OCI-LY3 (cell line): ENCODE measurements at regions not wholly inside any gene's neighbourhood (a gene's known extent, or its start where the extent isn't known, plus 50 kb on each side); places are given as distances from the start of the nearest gene placed in this dataset.

Source experiments
- H2AFZ ChIP-seq: fragments of 200-600, 300-600 bp; shearing (Covaris generic); 2 replicates; pipeline ENCODE4 v1.6.0; 2014; ENCODE audit warnings: antibody characterized with exemption, low read depth, low read length
- H3K27ac ChIP-seq: fragments of 200-600, 300-600 bp; sonication (generic); 2 replicates; pipeline ENCODE4 v1.5.1; 2014; ENCODE audit warnings: mild to moderate bottlenecking, low read length, moderate library complexity, mixed read lengths
- H3K27me3 ChIP-seq: fragments of 200-600, 300-600 bp; sonication (generic); 2 replicates; pipeline ENCODE4 v1.6.1; 2014; ENCODE audit warnings: low read depth, low read length, mixed read lengths
- H3K36me3 ChIP-seq: fragments of 200-600, 300-600 bp; sonication (generic); replicated peaks from 2 replicates; pipeline ENCODE3; 2014; ENCODE audit warnings: low read depth, low read length, mixed read lengths
- H3K4me1 ChIP-seq: fragments of 300-600, 200-600 bp; sonication (generic); 2 replicates; pipeline ENCODE4 v1.6.1; 2014; ENCODE audit warnings: low read length, mixed read lengths
- H3K4me2 ChIP-seq: fragments of 200-600, 300-600 bp; sonication (generic); 2 replicates; pipeline ENCODE4 v1.6.1; 2014; ENCODE audit warnings: low read length, mixed read lengths
- H3K4me3 ChIP-seq: fragments of 300-600, 200-600 bp; sonication (generic); 2 replicates; pipeline ENCODE4 v1.5.1; 2014; ENCODE audit warnings: antibody characterized with exemption, mild to moderate bottlenecking, low read length, moderate library complexity
- H3K79me2 ChIP-seq: fragments of 300-600, 200-600 bp; shearing (Covaris generic); 2 replicates; pipeline ENCODE4 v1.6.1; 2014; ENCODE audit warnings: mild to moderate bottlenecking, low read length, mixed read lengths
- H3K9ac ChIP-seq: fragments of 300-600, 200-600 bp; shearing (Covaris generic); 2 replicates; pipeline ENCODE4 v1.6.0; 2014; ENCODE audit warnings: mild to moderate bottlenecking, low read length, moderate library complexity
- H3K9me3 ChIP-seq: fragments of 200-600, 300-600 bp; shearing (Covaris generic); 2 replicates; pipeline ENCODE4 v1.6.1; 2014; ENCODE audit warnings: low read length, mixed read lengths; ENCODE audit not compliant: insufficient read depth
- H4K20me1 ChIP-seq: fragments of 200-600, 300-600 bp; sonication (generic); 2 replicates; pipeline ENCODE4 v1.6.1; 2016; ENCODE audit warnings: low read length, mixed read lengths; ENCODE audit not compliant: insufficient read depth
- CTCF ChIP-seq: fragments of 200-600, 300-600 bp; sonication (generic); IDR thresholded peaks from 2 replicates; pipeline ENCODE4 v1.5.1; 2014; ENCODE audit warnings: antibody characterized with exemption, low read length, low read depth
- EZH2phosphoT487 ChIP-seq: fragments of 200-600 bp; shearing (Covaris generic); IDR thresholded peaks from 2 replicates; pipeline ENCODE4 v1.6.1; 2018; ENCODE audit warnings: antibody characterized with exemption, mixed run types, low read depth

GRCh38 chr6:141208101-141208500 lies 924.6 kb upstream of the GJE1 start:
- H3K27ac ChIP-seq = no peak overlapping the region
- no peaks in the 10 kb centered on the region for H3K4me1 ChIP-seq
- no peak for TF ChIP-seq CTCF
- TF ChIP-seq EZH2phosphoT487 = no peak
- H4K20me1 ChIP-seq = no peaks in the 10 kb centered on the region
- no peaks in the 10 kb centered on the region for H3K9me3 ChIP-seq
- no peak overlapping the region for H3K9ac ChIP-seq
- H3K4me2 ChIP-seq = no peak overlapping the region
- no peak overlapping the region for H3K4me3 ChIP-seq
- no peaks in the 10 kb centered on the region for H3K36me3 ChIP-seq
- H3K79me2 ChIP-seq = no peaks in the 10 kb centered on the region
- no peak overlapping the region for H2AFZ ChIP-seq
- no peaks in the 10 kb centered on the region for H3K27me3 ChIP-seq

GRCh38 chr6:141203902-141204575 lies 928.7 kb upstream of the GJE1 start:
- no peaks in the 10 kb centered on the region for H3K36me3 ChIP-seq
- no peak overlapping the region for H3K4me2 ChIP-seq
- no peak overlapping the region for H3K9ac ChIP-seq
- H3K27ac ChIP-seq = no peak overlapping the region
- no peaks in the 10 kb centered on the region for H3K79me2 ChIP-seq
- H3K4me3 ChIP-seq = no peak overlapping the region
- H3K27me3 ChIP-seq = no peaks in the 10 kb centered on the region
- no peaks in the 10 kb centered on the region for H3K9me3 ChIP-seq
- no peaks in the 10 kb centered on the region for H4K20me1 ChIP-seq
- no peak overlapping the region for H2AFZ ChIP-seq
- no peaks in the 10 kb centered on the region for H3K4me1 ChIP-seq
- TF ChIP-seq EZH2phosphoT487 (no peak), CTCF (no peak)

DNA sequence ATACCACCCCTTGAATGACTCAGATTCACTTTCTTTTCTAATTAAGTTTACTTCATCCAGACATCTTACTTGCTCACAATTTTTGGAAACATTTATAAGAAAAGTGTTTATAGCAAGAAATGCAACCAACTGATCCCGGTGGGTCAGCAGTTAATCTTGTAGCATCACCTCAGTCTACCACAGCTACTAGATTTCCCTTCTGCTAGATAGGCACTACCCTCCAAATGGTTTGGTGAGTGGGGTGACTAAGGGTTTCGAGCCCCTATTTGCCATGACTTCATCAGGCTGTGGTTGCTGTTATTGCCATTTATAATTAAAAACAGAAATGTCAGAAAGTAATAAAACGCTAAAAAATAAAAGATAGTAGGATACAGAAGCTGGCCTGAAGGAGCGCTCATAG lies 930.1 kb upstream of the GJE1 start:
- no peaks in the 10 kb centered on the region for H3K4me1 ChIP-seq
- H3K4me3 ChIP-seq = no peak overlapping the region
- no peak overlapping the region for H3K9ac ChIP-seq
- H3K4me2 ChIP-seq = no peak overlapping the region
- H3K36me3 ChIP-seq = no peaks in the 10 kb centered on the region
- no peak overlapping the region for H2AFZ ChIP-seq
- no peaks in the 10 kb centered on the region for H3K79me2 ChIP-seq
- H4K20me1 ChIP-seq = no peaks in the 10 kb centered on the region
- TF ChIP-seq EZH2phosphoT487 (no peak), CTCF (no peak)
- no peaks in the 10 kb centered on the region for H3K27me3 ChIP-seq
- no peak overlapping the region for H3K27ac ChIP-seq
- no peaks in the 10 kb centered on the region for H3K9me3 ChIP-seq

- no peak overlapping the region for H3K27ac ChIP-seq
- no peak overlapping the region for H2AFZ ChIP-seq
- no peaks in the 10 kb centered on the region for H3K79me2 ChIP-seq
- TF ChIP-seq EZH2phosphoT487 (no peak), CTCF (no peak)
- no peak overlapping the region for H3K4me2 ChIP-seq
- no peak overlapping the region for H3K4me3 ChIP-seq
- H3K9ac ChIP-seq = no peak overlapping the region
- no peaks in the 10 kb centered on the region for H3K36me3 ChIP-seq
- no peaks in the 10 kb centered on the region for H4K20me1 ChIP-seq
- no peaks in the 10 kb centered on the region for H3K27me3 ChIP-seq
- no peaks in the 10 kb centered on the region for H3K9me3 ChIP-seq
- no peaks in the 10 kb centered on the region for H3K4me1 ChIP-seq
These were observed 933.7 kb upstream of the GJE1 start for GRCh38 chr6:141199074-141199473.
